HEK293T (cell line): ENCODE measurements at regions not wholly inside any gene's neighbourhood (a gene's known extent, or its start where the extent isn't known, plus 50 kb on each side); places are given as distances from the start of the nearest gene placed in this dataset.

Source experiments
- ARNT ChIP-seq: fragments of 450-650 bp; IDR thresholded peaks from 2 replicates; pipeline ENCODE4 v1.6.1; 2017; ENCODE audit warnings: mild to moderate bottlenecking
- BHLHE40 ChIP-seq: fragments of 450-650 bp; IDR thresholded peaks from 2 replicates; pipeline ENCODE4 v1.6.1; 2016; ENCODE audit warnings: mild to moderate bottlenecking, moderate library complexity, borderline replicate concordance
- ELF4 ChIP-seq: fragments of 450-650 bp; IDR thresholded peaks from 2 replicates; pipeline ENCODE4 v1.6.1; 2017; ENCODE audit warnings: antibody characterized with exemption
- LEF1 ChIP-seq: fragments of 450-650 bp; IDR thresholded peaks from 2 replicates; pipeline ENCODE4 v1.6.1; 2017; ENCODE audit warnings: mild to moderate bottlenecking, borderline replicate concordance

DNA sequence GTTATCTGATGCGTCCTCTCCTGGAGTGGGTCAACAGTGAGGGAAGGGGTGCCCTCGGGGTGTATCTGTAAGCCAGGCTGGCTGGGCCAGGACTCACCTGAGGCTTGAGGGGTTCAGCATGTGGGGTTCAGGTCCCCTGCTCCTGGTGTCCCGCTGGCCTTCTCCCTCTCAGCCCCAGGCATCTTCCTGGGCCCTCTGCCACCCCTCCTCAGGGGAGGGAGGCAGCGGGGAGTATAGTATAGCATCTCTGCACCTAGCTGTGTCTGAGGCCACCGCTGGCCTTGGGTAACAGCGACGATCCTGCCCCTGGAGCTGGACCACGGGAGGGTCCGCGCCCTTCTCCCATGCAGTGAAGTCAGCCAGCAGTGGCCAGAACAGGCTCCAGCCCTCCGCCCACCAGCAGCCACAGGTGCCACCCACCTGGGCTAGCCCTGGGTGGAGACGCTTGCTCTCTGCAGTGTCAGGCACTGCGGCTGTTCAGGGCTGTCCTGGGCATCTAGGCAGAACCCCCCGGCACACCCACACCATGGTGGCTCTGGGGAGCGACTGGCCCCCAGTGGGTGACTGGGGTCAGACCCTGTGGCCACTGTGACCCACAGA is 110.7 kb upstream of the NKX1-1 start:
- no peak for TF ChIP-seq ELF4
- TF ChIP-seq LEF1: no peak
- no peak for TF ChIP-seq BHLHE40
- no peak for TF ChIP-seq ARNT
